H54 (cell line): ENCODE measurements at regions not wholly inside any gene's neighbourhood (a gene's known extent, or its start where the extent isn't known, plus 50 kb on each side); places are given as distances from the start of the nearest gene placed in this dataset.
A peak's percentile ranks its signal among the peaks of the same experiment; 100 is the strongest.

Source experiments
- DNase-seq: peaks from one replicate; pipeline ENCODE4 v3.0.0; 2011; ENCODE audit warnings: low spot score, mixed read lengths; ENCODE audit not compliant: insufficient read length
- FAIRE-seq: peaks from 3 replicates; lab custom pipeline; 2011; peaks lifted over from hg19 to GRCh38; lab: Jason Lieb, UNC
- POLR2A ChIP-seq: IDR thresholded peaks from 2 replicates; pipeline ENCODE4 v1.6.1; 2011; ENCODE audit warnings: low read depth, mild to moderate bottlenecking, low read length

DNA sequence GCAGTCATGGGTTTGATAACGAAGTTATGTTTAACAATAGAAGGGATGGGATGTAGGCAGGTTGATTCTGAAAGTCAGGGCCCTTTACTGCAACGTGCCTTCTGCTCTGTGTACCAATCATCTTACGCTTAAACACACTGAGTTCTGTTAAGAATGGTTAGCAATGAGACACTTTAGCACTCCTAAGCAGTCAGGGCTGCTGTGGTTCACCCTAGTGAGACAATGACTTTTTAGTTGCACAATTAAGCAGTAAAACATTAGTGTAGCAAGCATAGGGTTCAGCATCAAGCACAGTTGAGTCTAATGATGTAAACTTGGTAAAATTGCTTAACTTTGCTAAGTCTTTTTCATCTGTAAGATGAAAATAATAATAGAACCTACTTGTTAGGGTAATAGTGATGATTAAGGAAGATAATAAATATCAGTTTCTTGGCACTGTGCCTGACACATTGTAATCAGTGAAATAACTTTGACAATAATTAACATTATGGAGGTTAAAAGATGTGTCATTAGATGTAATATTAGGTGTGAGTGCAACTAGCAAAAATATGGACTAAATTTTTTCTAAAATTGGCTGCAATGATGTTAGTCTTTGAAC, 484.2 kb upstream of the THBS1 start:
- TF ChIP-seq POLR2A: no peak
- DNase-seq (no peak), FAIRE-seq (no peak)

DNA sequence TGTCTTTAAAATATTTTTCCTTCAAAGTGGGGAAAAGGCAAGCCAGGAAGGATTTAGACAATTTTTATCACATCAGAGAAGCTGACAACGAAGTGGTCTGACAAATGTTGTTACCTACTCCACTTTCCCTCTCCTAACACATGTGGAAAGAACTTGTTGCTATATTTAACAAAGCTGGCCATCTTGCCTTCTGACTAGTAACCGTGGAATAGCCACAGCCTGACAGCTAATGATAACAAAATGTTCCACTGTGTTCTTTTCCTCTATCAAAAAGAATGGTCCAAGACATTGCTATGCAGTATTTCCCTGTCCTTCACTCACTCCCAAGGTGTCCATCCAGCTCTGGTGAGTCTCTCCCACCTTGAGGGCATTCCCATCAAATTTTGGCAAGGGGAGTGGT, 481.4 kb upstream of the THBS1 start:
- DNase-seq: no peak
- no peak for TF ChIP-seq POLR2A
- FAIRE-seq: peak; percentile 15

DNA sequence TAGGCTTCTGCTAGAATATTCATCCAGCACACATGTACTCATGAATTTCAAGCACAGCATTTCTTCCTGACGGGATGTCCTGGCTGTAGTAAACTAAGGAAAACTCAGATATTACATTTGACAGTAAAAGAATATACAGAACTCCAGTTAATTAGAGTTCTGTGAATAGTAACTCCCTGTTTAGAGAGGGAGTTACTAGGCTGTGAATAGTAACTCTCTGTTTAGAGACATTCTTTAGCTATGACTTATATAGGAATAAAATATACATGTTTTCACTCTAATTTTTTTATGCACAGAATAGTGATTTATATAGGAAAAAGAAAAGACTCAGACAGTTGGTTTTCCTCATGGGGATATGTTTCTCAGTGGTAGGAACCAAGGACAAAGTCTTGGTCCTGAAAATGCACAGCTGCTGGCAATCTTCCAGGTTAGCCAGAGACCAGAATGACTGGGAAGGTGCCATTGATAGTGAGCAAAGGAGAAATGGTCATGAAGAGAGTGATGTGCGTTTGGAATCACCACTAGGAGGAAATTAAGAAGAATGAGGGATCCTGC, 480.7 kb upstream of the THBS1 start:
- FAIRE-seq: no peak
- no peak for DNase-seq
- TF ChIP-seq POLR2A: no peak

DNA sequence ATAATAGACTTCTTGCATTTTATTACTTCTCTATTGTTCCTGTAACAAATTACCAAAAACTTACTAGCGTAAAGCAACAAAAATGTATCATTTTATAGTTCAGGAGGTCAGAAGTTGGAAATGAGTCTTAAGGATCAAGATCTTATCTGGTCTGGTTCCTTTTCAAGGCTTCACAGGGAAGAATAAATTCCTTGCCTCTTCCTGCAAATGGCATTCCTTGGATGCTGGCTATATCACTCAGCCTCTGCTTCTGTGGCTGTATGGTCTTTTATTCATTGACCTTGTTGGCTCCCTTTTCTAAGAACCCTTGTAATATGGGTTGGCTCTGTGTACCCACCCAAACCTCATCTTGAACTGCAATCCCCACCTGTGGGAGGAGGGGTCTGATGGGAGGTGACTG, 478.4 kb upstream of the THBS1 start:
- FAIRE-seq (peak; percentile 36), DNase-seq (no peak)

DNA sequence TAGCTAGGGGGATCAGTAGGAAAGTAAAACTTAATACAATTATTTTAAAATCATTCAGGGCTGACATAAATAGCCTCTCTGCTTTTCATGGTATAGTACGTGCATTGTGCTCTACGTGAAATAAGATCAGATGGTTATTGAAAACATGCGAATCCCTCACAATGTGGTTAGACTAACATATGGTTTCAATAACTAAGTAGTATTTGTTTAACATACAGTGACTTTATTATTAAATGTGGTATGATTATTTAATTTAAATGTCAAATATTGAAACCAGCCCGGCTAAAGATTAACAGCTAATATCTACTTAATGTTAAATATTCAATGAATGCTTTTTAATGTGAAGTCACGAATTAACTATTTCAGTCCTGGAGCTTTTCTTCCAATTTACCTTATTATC, 473.9 kb upstream of the THBS1 start:
- no peak for DNase-seq
- TF ChIP-seq POLR2A: no peak
- no peak for FAIRE-seq

More for the DNA sequence above, 478.4 kb upstream of the THBS1 start:
- TF ChIP-seq POLR2A: no peak

- no peak for FAIRE-seq
- no peak for TF ChIP-seq POLR2A
- no peak for DNase-seq
These were observed 472.9 kb upstream of the THBS1 start for GRCh38 chr15:39108021-39108420.

DNA sequence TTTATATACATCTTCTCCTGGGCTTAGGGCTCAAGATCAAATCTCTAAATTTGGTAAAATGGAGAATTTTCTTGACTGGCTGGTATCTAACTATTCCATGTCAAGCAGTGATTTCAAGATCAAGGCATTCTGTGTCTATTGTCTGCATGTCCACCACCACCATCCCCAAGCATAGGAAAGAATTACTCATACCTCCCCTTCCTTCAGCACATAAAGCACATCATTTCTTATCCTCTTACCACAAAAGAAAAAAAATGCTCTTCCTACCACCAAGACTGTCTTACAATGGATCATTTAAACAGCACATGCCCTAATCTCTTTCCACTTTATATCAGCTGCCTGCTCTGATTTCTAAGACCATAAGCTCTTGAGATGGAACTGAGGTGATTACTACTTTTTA, 470.5 kb upstream of the THBS1 start:
- no peak for TF ChIP-seq POLR2A
- no peak for FAIRE-seq
- DNase-seq: no peak

DNA sequence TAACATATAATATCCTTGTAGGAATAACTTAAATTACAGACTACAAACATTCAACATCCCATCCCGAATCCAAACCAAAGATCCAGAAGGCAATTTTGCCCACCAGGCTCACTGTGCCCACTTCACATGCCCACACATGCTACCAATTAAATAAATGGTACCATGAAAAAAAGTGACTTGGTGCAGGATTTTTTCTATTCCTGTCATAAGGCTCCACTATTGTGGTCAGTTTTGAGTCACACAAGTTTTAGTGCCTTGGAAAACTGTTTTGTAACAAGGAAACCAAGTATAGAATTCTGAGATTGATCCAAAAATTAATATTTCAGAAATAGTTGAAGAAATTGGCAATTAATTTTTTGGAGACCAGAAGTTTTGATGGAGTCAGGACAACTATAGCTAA, 470.1 kb upstream of the THBS1 start:
- FAIRE-seq (no peak), DNase-seq (no peak)
- no peak for TF ChIP-seq POLR2A

- DNase-seq (no peak), FAIRE-seq (no peak)
- TF ChIP-seq POLR2A: no peak
These were observed 467.1 kb upstream of the THBS1 start for GRCh38 chr15:39113741-39114140.

GRCh38 chr15:39114690-39115378, 466.0 kb upstream of the THBS1 start:
- DNase-seq (no peak), FAIRE-seq (no peak)
- TF ChIP-seq POLR2A: no peak

DNA sequence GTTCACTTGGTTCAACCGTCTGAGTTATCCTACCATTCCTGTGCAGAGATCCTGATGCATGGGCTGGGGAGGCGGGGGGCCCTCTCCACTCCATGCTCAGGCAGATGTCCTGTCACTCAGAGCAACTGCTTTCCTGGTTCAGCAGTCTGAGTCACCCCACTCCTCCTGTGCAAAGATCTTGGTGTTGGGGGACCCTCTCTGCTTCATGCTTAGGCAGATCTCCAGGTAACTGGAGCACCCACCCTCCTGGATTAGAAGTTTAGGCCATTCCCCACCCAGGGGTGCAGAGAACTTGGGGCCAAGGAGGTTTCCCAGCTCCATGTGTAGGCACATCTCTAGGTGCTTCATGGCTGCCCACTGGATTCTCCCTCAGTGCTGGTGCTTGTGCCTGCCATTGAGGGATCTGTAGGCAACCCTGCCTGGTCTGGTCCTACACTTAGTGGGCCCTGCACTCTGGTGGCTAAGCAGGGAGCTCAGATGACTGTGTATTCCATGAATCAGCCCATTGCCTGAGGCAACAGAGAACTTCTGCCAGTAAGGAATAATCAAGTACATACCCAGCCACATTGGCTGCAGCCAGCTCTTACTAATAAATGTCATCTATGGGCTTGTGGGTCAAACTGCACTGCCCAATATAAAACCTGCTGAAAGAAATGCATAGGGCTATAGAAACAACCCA, 465.4 kb upstream of the THBS1 start:
- FAIRE-seq (no peak), DNase-seq (no peak)
- no peak for TF ChIP-seq POLR2A

- FAIRE-seq (peak; percentile 84), DNase-seq (no peak)
- no peak for TF ChIP-seq POLR2A
These were observed 462.4 kb upstream of the THBS1 start for GRCh38 chr15:39118510-39118909.

- FAIRE-seq: peak; percentile 81
- no peak for TF ChIP-seq POLR2A
- no peak for DNase-seq
These were observed 456.7 kb upstream of the THBS1 start for GRCh38 chr15:39124155-39124552.

- TF ChIP-seq POLR2A: no peak
- peak; percentile 38 for FAIRE-seq
- no peak for DNase-seq
These were observed 456.2 kb upstream of the THBS1 start for GRCh38 chr15:39124553-39125171.
